MM.1S (cell line): ENCODE measurements at regions not wholly inside any gene's neighbourhood (a gene's known extent, or its start where the extent isn't known, plus 50 kb on each side); places are given as distances from the start of the nearest gene placed in this dataset.

ENCODE experiments used
- EZH2 ChIP-seq: fragments of 300-600 bp; sonication (generic); optimal IDR thresholded peaks from 2 replicates; pipeline ENCODE3; 2017; ENCODE audit warnings: low read depth, mild to moderate bottlenecking, antibody characterized with exemption, low read length, mixed read lengths
- EZH2phosphoT487 ChIP-seq: fragments of 300-600 bp; sonication (generic); IDR thresholded peaks from 2 replicates; pipeline ENCODE4 v1.6.1; 2018; ENCODE audit warnings: antibody characterized with exemption, low read length
- TF ChIP-seq, protein P1 (sequence below): fragments of 300-600 bp; sonication (generic); IDR thresholded peaks from 2 replicates; pipeline ENCODE4 v1.5.1; 2016; ENCODE audit warnings: antibody characterized with exemption, low read length, mixed read lengths

DNA sequence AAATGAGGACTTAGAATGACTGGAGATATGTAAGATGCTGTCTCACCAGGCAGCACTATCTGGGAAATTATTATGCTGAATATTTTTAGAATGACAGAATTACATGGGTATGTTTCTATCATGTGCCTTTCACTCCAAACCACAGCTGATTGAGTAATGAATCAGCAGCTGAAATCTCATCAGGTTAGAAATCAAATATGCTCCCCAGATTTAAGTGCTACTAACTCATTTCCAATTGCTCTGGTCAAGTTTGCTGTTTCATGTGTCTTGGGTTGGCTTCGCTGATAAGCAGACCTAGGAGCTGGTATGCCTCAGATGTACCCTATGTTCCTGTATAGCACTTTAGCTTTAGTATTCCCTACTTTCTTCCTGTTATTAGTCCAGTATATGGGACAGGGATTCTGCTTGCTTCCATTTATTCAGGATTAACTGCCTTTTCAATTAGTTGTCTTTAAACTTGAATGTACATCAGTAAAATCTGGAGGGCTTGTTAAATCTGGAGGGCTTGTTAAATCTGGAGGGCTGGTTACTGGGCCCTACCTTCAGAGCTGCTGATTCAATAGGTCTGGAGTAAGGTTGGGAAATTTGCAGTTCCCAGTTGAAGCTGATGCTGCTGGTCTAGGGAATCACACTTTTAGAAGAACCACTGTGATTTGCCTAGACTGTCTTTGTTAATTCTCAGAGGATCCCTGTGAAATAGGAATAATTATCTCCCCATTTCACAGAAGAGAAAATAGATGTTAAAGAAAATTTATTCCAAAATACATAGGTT, 172.9 kb downstream of the DKK1 start:
- TF ChIP-seq EZH2 (no peak), EZH2phosphoT487 (no peak)
- TF ChIP-seq, protein P1, sequence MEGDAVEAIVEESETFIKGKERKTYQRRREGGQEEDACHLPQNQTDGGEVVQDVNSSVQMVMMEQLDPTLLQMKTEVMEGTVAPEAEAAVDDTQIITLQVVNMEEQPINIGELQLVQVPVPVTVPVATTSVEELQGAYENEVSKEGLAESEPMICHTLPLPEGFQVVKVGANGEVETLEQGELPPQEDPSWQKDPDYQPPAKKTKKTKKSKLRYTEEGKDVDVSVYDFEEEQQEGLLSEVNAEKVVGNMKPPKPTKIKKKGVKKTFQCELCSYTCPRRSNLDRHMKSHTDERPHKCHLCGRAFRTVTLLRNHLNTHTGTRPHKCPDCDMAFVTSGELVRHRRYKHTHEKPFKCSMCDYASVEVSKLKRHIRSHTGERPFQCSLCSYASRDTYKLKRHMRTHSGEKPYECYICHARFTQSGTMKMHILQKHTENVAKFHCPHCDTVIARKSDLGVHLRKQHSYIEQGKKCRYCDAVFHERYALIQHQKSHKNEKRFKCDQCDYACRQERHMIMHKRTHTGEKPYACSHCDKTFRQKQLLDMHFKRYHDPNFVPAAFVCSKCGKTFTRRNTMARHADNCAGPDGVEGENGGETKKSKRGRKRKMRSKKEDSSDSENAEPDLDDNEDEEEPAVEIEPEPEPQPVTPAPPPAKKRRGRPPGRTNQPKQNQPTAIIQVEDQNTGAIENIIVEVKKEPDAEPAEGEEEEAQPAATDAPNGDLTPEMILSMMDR = no peak
